SK-N-SH treated with all-trans-retinoic acid at 6 μM for 48 hours (cell line): ENCODE measurements at regions not wholly inside any gene's neighbourhood (a gene's known extent, or its start where the extent isn't known, plus 50 kb on each side); places are given as distances from the start of the nearest gene placed in this dataset.

Experiments
- ATAC-seq: fragments of 200-7000 bp; cut with Tn5 transposase; 3 replicates; pipeline ENCODE4 v1.9.1; 2020; ENCODE audit warnings: mild to moderate bottlenecking, moderate library complexity
- BACH2 ChIP-seq: fragments of 250-450 bp; sonication (Bioruptor Pico); IDR thresholded peaks from 2 replicates; pipeline ENCODE4 v1.9.0; 2021; ENCODE audit warnings: mild to moderate bottlenecking, borderline replicate concordance
- CREB5 ChIP-seq: fragments of 250-450 bp; sonication (Bioruptor Pico); IDR thresholded peaks from 2 replicates; pipeline ENCODE4 v1.5.1; 2020; ENCODE audit warnings: low read depth, mild to moderate bottlenecking, moderate library complexity
- CSDC2 ChIP-seq: fragments of 250-450 bp; sonication (Bioruptor Pico); IDR thresholded peaks from 2 replicates; pipeline ENCODE4 v1.5.0; 2020; ENCODE audit warnings: mild to moderate bottlenecking, moderate library complexity
- CSRNP3 ChIP-seq: fragments of 250-450 bp; sonication (Bioruptor Pico); IDR thresholded peaks from 2 replicates; pipeline ENCODE4 v1.5.1; 2021; ENCODE audit warnings: mild to moderate bottlenecking, moderate library complexity
- ESRRG ChIP-seq: fragments of 250-450 bp; sonication (Bioruptor Pico); IDR thresholded peaks from 2 replicates; pipeline ENCODE4 v1.6.1; 2021; ENCODE audit warnings: mild to moderate bottlenecking
- GLIS3 ChIP-seq: fragments of 250-450 bp; sonication (Bioruptor Pico); IDR thresholded peaks from 2 replicates; pipeline ENCODE4 v1.5.0; 2020; ENCODE audit warnings: mild to moderate bottlenecking, moderate library complexity
- OSR1 ChIP-seq: fragments of 250-450 bp; sonication (Bioruptor Pico); IDR thresholded peaks from 2 replicates; pipeline ENCODE4 v1.8.0; 2022; ENCODE audit warnings: moderate library complexity, mild to moderate bottlenecking, inconsistent platforms
- PATZ1 ChIP-seq: fragments of 250-450 bp; sonication (Bioruptor Pico); IDR thresholded peaks from 2 replicates; pipeline ENCODE4 v1.8.0; 2020; ENCODE audit warnings: mild to moderate bottlenecking, moderate library complexity, borderline replicate concordance
- POU6F1 ChIP-seq: fragments of 250-450 bp; sonication (Bioruptor Pico); IDR thresholded peaks from 2 replicates; pipeline ENCODE4 v1.8.0; 2021; ENCODE audit warnings: low read depth, mild to moderate bottlenecking, moderate library complexity, borderline replicate concordance
- RARB ChIP-seq: fragments of 250-450 bp; sonication (Bioruptor Pico); IDR thresholded peaks from 2 replicates; pipeline ENCODE4 v1.8.0; 2021; ENCODE audit warnings: mild to moderate bottlenecking, moderate library complexity
- SNAI2 ChIP-seq: fragments of 250-450 bp; sonication (Bioruptor Pico); IDR thresholded peaks from 2 replicates; pipeline ENCODE4 v1.5.0; 2020; ENCODE audit warnings: mild to moderate bottlenecking, moderate library complexity
- TCF4 ChIP-seq: fragments of 250-450 bp; sonication (Bioruptor Pico); IDR thresholded peaks from 2 replicates; pipeline ENCODE4 v1.8.0; 2021; ENCODE audit warnings: mild to moderate bottlenecking, moderate library complexity, borderline replicate concordance
- TOX ChIP-seq: fragments of 250-450 bp; sonication (Bioruptor Pico); IDR thresholded peaks from 2 replicates; pipeline ENCODE4 v1.8.0; 2021; ENCODE audit warnings: mild to moderate bottlenecking, moderate library complexity, borderline replicate concordance
- TSHZ2 ChIP-seq: fragments of 250-450 bp; sonication (Bioruptor Pico); IDR thresholded peaks from 2 replicates; pipeline ENCODE4 v1.5.0; 2020; ENCODE audit warnings: mild to moderate bottlenecking, moderate library complexity
- ZC3H10 ChIP-seq: fragments of 250-450 bp; sonication (Bioruptor Pico); IDR thresholded peaks from 2 replicates; pipeline ENCODE4 v1.5.1; 2021; ENCODE audit warnings: mild to moderate bottlenecking, moderate library complexity
- ZFP3 ChIP-seq: fragments of 250-450 bp; sonication (Bioruptor Pico); IDR thresholded peaks from 2 replicates; pipeline ENCODE4 v1.5.0; 2020; ENCODE audit warnings: mild to moderate bottlenecking, moderate library complexity
- ZFP30 ChIP-seq: fragments of 450-650 bp; formaldehyde crosslinking; IDR thresholded peaks from 2 replicates; pipeline ENCODE4 v1.5.0; 2022; ENCODE audit warnings: mild to moderate bottlenecking, moderate library complexity
- ZNF565 ChIP-seq: fragments of 450-650 bp; formaldehyde crosslinking; conservative IDR thresholded peaks from 2 replicates; pipeline ENCODE4 v1.5.0; 2020; ENCODE audit warnings: low read depth, mild to moderate bottlenecking, moderate library complexity
- ZNF70 ChIP-seq: fragments of 450-650 bp; formaldehyde crosslinking; IDR thresholded peaks from 2 replicates; pipeline ENCODE4 v1.5.0; 2020; ENCODE audit warnings: mild to moderate bottlenecking, moderate library complexity

- no peak for ATAC-seq
- no peak for TF ChIP-seq ZNF565 (CRISPR knock-in tag)
- no peak for TF ChIP-seq POU6F1
- no peak for TF ChIP-seq TCF4 (CRISPR knock-in tag)
- TF ChIP-seq SNAI2 (CRISPR knock-in tag) = no peak
- no peak for TF ChIP-seq ZC3H10 (CRISPR knock-in tag)
- no peak for TF ChIP-seq CREB5
- TF ChIP-seq RARB = no peak
- TF ChIP-seq CSDC2 (CRISPR knock-in tag) = no peak
- TF ChIP-seq PATZ1 (CRISPR knock-in tag) = no peak
- no peak for TF ChIP-seq OSR1 (CRISPR knock-in tag)
- TF ChIP-seq ESRRG = no peak
- TF ChIP-seq ZNF70 (CRISPR knock-in tag) = no peak
- no peak for TF ChIP-seq BACH2 (CRISPR knock-in tag)
- no peak for TF ChIP-seq TOX (CRISPR knock-in tag)
- TF ChIP-seq CSRNP3 (CRISPR knock-in tag) = no peak
- TF ChIP-seq TSHZ2 (CRISPR knock-in tag) = no peak
Observed at GRCh38 chr12:25319233-25319984, 68.7 kb upstream of the KRAS start.

GRCh38 chr12:25317553-25317952 lies 66.8 kb upstream of the KRAS start:
- no peak for ATAC-seq
- no peak for TF ChIP-seq ZFP3
- TF ChIP-seq BACH2 (CRISPR knock-in tag) = no peak
- no peak for TF ChIP-seq GLIS3
- no peak for TF ChIP-seq TSHZ2 (CRISPR knock-in tag)
- TF ChIP-seq CSRNP3 (CRISPR knock-in tag) = no peak
- no peak for TF ChIP-seq ZNF565 (CRISPR knock-in tag)
- TF ChIP-seq ZFP30 (CRISPR knock-in tag) = no peak
- TF ChIP-seq, all 23 proteins: peak for 0
